Skeletal muscle tissue (tissue), 3 donors: ENCODE measurements at regions not wholly inside any gene's neighbourhood (a gene's known extent, or its start where the extent isn't known, plus 50 kb on each side); places are given as distances from the start of the nearest gene placed in this dataset.
A peak's percentile ranks its signal among the peaks of the same experiment; 100 is the strongest.

Experiments used
- H3K27ac ChIP-seq: one replicate; pipeline ENCODE4 v1.7.0; 2013; ENCODE audit warnings: mild to moderate bottlenecking, low read depth, low read length, inconsistent platforms
- H3K27me3 ChIP-seq, 3 donors: one replicate each; pipeline ENCODE4 v1.7.0; 2013; ENCODE audit warnings: low read length in 3 of 3; ENCODE audit not compliant: control insufficient read depth in 3 of 3, insufficient read depth in 3 of 3
- H3K36me3 ChIP-seq, 3 donors: one replicate each; pipeline ENCODE4 v1.7.0; 2013; ENCODE audit warnings: low read length in 3 of 3; ENCODE audit not compliant: control insufficient read depth in 3 of 3, insufficient read depth in 3 of 3
- H3K4me1 ChIP-seq, 3 donors: one replicate each; pipeline ENCODE4 v1.7.0; 2013; ENCODE audit warnings: low read length in 3 of 3, mild to moderate bottlenecking in 3 of 3; ENCODE audit not compliant: control insufficient read depth in 3 of 3, insufficient read depth in 3 of 3
- H3K4me3 ChIP-seq, 3 donors: one replicate each; pipeline ENCODE4 v1.7.0; 2013; ENCODE audit warnings: low read length in 3 of 3
- H3K9ac ChIP-seq, 3 donors: one replicate each; pipeline ENCODE4 v1.7.0; 2013; ENCODE audit warnings: low read length in 3 of 3, mild to moderate bottlenecking in 3 of 3, moderate library complexity in 2 of 3, low read depth in 1 of 3
- H3K9me3 ChIP-seq, 3 donors: one replicate each; pipeline ENCODE4 v1.7.0; 2013; ENCODE audit warnings: low read length in 3 of 3; ENCODE audit not compliant: control insufficient read depth in 3 of 3
- donor health status: Osteomylitis.

DNA sequence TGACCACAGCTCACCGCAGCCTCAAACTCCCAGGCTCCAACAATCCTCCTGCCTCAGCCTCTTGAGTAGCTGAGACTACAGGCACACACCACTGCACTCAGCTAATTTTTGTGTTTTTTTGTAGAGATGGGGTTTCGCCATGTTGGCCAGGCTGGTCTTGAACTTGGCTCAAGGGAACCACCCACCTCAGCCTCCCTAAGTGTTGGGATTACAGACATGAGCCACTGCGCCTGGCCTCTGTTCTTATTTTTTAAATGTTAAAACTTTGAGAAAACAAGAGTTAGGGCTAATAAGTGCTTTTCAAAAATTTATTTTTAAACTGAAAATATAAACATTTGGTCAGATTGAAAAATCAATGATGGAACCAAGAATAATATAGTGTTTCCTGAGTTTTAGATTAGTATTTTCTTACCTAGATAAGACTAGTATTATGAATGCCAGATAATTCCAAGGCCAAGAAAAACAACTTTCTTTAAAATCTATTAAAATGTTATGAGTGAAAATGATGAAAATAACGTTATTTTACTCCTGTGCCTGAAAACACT lies 66.2 kb upstream of the S1PR1 start:
- H3K36me3 ChIP-seq = no peaks in the 10 kb centered on the region
- H3K27me3 ChIP-seq = no peaks in the 10 kb centered on the region
- no peaks in the 10 kb centered on the region for H3K4me1 ChIP-seq
- H3K9me3 ChIP-seq = no peaks in the 10 kb centered on the region
- no peak overlapping the region for H3K27ac ChIP-seq
- no peak overlapping the region for H3K9ac ChIP-seq
- H3K4me3 ChIP-seq = no peak overlapping the region

DNA sequence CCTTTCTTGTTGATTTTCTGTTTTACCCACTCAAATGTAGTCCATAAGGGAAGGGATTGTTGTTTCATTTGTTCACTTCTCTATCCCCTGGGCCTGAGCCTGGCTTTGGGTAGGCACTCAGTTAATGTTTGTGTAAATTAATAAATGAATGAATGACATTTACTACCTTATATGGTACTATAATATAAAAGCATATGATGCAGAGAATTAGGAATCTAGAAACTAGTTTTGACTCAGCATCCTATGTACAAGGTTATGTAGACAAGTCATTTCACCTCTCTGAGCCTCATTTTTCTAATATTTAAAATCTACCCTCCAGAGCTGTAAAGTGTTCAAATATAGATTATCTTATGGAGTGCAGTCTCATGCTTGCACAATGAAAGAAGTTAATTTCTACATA lies 68.9 kb upstream of the S1PR1 start:
- no peaks in the 10 kb centered on the region for H3K4me1 ChIP-seq
- H3K27me3 ChIP-seq = no peaks in the 10 kb centered on the region
- no peak overlapping the region for H3K4me3 ChIP-seq
- H3K9me3 ChIP-seq = no peaks in the 10 kb centered on the region
- no peak overlapping the region for H3K27ac ChIP-seq
- H3K9ac ChIP-seq = no peak overlapping the region
- no peaks in the 10 kb centered on the region for H3K36me3 ChIP-seq

DNA sequence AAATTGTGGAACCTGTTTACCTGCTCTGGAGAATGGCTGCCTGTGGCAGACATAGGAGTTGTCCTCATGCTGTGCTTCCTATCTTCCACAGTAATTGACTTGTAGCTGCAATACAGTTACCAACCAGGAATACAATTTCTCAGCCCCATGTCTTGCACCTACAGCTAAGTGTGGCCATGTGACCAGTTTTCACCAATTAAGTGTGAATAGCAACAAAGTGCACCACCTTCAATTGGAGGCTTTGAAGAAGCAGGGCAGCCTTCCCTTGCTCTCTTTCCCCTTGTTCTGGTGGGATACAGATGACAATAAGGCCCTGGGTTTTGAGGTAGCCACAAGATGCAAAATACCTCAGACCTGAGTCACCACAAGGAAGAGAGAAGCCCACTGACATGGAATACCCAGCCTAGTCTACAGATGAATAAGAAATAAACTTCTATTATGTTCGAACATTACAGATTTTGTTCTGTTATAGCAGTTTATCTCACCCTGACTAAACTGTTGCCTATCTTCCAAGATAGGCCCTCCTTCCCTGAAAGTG lies 70.2 kb upstream of the S1PR1 start:
- Histone ChIP-seq H3K9ac (no peak overlapping the region), H3K27ac (no peak overlapping the region), H3K4me1 (no peaks in the 10 kb centered on the region), H3K27me3 (no peaks in the 10 kb centered on the region), H3K9me3 (no peaks in the 10 kb centered on the region), H3K36me3 (no peaks in the 10 kb centered on the region), H3K4me3 (no peak overlapping the region)

DNA sequence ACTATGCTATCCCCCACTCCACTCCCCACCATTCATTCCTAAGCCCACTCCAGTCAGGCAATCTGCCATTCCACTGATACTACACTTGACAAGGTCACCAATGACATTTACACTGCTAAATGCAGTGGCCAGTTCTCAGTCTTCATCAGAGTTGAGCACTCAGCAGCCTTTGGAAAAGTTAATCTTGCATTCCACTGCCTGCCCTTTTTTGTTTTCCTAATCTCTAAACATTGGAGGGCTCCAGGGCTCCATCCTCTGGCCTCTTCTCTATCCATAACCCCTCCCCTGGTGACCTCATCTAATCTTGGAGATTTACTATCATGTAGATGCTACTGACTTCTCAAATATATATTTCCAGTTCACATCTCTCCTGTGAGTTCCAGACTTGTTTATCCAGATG lies 70.9 kb upstream of the S1PR1 start:
- H3K36me3 ChIP-seq = no peaks in the 10 kb centered on the region
- no peaks in the 10 kb centered on the region for H3K4me1 ChIP-seq
- no peak overlapping the region for H3K9ac ChIP-seq
- no peaks in the 10 kb centered on the region for H3K9me3 ChIP-seq
- no peaks in the 10 kb centered on the region for H3K27me3 ChIP-seq
- H3K27ac ChIP-seq = no peak overlapping the region
- H3K4me3 ChIP-seq = no peak overlapping the region

DNA sequence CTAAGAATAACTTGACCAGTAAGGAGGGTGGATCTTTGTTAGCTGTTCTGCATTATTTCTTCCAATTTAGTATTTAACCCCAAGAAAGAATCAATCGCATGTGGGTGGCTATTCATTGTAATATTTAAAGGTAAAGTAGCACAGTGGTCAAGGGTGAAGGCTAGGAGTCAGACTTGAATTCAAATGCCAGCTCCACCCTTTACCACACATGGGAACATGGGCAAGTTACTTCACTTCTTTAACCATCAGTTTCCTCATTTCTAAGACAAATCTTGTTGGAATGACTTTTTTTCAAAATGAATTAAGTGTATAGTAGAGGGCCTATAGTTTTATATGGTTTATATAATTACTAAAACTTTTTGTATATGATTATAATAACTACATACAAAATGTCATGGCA lies 71.3 kb upstream of the S1PR1 start:
- Histone ChIP-seq H3K4me3 (no peak overlapping the region), H3K36me3 (no peaks in the 10 kb centered on the region), H3K27ac (no peak overlapping the region), H3K27me3 (no peaks in the 10 kb centered on the region), H3K4me1 (no peaks in the 10 kb centered on the region), H3K9me3 (no peaks in the 10 kb centered on the region), H3K9ac (no peak overlapping the region)

DNA sequence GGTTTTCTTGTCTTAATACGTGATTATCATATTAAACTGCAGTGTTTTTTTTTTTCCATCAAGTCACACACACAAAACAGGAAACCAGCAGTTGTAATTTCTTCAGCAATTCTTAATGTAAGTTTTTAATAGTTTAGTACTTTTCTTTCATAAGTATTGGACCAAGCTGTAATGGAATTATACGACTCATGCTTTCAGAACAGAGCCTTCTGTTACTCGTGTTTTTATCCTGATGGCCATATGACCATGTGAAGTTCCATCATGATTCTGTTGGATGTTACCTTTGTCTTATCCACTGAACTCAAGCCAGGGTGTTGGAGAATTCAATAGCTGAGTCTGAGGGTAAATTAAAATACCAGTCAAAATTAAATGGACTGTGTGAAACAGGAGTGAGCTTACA lies 72.0 kb upstream of the S1PR1 start:
- no peak overlapping the region for H3K27ac ChIP-seq
- no peaks in the 10 kb centered on the region for H3K36me3 ChIP-seq
- H3K4me3 ChIP-seq = no peak overlapping the region
- no peaks in the 10 kb centered on the region for H3K9me3 ChIP-seq
- H3K9ac ChIP-seq = no peak overlapping the region
- no peaks in the 10 kb centered on the region for H3K4me1 ChIP-seq
- no peaks in the 10 kb centered on the region for H3K27me3 ChIP-seq

DNA sequence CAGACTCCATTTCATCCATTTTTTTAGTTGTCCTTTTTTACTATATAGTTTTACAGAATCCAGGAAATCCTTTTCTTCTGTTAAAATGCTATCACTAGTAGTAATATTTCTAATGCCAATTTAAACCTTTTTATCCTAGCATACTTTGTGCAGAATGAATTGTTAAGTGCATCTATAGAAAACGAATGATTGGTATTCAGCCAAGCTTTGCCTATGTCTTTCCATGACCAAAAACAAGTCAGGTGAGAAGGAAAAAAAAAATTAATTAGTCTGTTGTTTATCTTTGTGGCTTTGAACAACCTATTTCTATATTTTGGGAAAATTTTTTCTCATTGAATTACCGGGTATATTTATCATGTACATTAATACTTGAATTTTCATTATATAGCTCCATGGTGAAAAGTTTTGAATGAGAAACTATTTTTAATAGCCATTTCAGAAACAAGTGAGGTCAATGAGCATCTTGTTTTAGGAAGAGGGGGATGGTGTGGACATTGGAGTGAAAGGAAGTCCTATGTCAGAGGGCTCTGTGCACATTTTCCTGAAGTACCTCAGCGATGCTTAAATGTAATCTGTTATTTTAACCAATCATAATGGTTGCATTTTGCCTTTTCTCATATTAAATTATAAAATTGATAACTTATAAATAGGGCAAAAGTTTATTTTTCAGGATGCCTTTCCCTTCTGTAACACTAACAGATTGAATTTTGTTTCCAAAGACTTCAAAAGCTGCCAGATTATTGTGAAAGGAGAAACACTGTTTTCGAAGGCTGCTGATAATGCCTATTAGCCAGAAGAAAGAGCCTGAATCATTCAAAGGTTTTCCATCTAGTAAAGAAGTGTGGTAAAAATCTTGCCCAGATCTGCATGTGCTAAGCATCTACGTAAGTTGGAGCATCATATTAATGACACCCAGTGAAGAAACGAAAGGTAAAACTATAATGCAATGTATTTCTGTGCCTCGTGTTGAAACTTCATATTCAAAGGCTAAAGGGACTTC lies 73.8 kb upstream of the S1PR1 start:
- Histone ChIP-seq H3K4me3 (no peak overlapping the region), H3K9ac (no peak overlapping the region), H3K4me1 (no peaks in the 10 kb centered on the region), H3K9me3 (no peaks in the 10 kb centered on the region), H3K27me3 (no peaks in the 10 kb centered on the region), H3K27ac (peak overlapping the region; percentile 55), H3K36me3 (no peaks in the 10 kb centered on the region)

DNA sequence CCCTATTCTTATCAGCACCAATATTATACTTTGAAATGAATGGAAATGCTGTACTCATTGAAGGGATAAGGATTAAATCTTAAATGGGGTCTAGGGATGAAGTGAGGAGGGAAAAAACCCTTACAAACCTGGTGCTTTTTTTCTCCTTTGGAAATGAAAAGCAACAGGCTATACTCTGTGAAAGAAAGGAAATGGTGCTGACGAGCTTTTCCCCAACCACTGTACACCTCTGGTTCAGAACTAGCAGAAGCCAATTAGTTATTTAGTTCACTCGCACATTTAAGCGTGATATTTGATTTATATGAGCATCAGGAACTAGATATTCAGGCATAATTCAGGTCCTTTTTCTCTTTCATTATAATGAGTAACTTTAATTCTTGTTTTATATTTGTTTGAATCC lies 74.5 kb upstream of the S1PR1 start:
- H3K9me3 ChIP-seq = no peaks in the 10 kb centered on the region
- H3K4me3 ChIP-seq = no peak overlapping the region
- no peak overlapping the region for H3K9ac ChIP-seq
- no peaks in the 10 kb centered on the region for H3K4me1 ChIP-seq
- H3K27me3 ChIP-seq = no peaks in the 10 kb centered on the region
- H3K27ac ChIP-seq = peak overlapping the region; percentile 55
- no peaks in the 10 kb centered on the region for H3K36me3 ChIP-seq

DNA sequence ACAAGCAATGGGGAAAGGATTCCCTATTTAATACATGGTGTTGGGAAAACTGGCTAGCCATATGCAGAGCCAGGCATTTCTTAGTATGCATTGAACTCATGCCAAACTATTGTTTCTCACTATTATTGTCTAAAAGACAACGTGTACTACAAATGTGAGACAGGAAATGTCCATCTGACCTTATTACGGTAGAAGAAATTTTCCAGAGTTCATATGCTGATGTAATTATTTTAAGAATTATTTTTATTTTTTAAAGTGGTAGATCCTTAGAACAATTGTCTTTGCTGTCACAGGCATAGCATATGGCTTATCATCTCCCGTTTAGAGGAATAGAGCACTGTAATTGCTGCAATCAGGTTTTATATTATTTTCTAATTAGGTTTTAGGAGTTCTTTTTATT lies 75.2 kb upstream of the S1PR1 start:
- Histone ChIP-seq H3K9me3 (no peaks in the 10 kb centered on the region), H3K27me3 (no peaks in the 10 kb centered on the region), H3K9ac (no peak overlapping the region), H3K27ac (peak overlapping the region; percentile 55), H3K4me1 (no peaks in the 10 kb centered on the region), H3K36me3 (no peaks in the 10 kb centered on the region), H3K4me3 (no peak overlapping the region)

DNA sequence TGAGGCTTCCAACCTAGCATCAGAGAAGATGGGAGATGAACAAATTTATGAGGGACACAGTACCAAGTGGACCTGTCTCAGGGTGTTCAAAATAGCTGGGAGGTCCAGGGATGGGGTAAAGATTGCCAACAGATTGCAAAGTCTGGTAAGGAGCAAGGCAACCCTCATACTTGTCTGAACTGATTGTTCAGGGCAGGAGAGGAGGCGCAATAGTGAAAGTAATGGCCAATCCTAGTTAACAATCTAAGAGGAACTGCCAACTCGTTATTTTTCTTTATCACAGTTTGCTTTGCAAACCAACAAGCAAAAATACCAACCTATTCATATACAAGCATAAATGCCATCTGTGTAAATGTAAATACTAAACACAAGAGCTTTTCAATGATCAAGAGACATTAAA lies 78.4 kb upstream of the S1PR1 start:
- no peaks in the 10 kb centered on the region for H3K36me3 ChIP-seq
- H3K9me3 ChIP-seq = no peaks in the 10 kb centered on the region
- H3K27ac ChIP-seq = no peak overlapping the region
- H3K27me3 ChIP-seq = no peaks in the 10 kb centered on the region
- no peak overlapping the region for H3K9ac ChIP-seq
- no peaks in the 10 kb centered on the region for H3K4me1 ChIP-seq
- H3K4me3 ChIP-seq = no peak overlapping the region
